NCI-H2227 treated with DMSO at 0.1 percent for 48 hours (cell line): ENCODE measurements at regions not wholly inside any gene's neighbourhood (a gene's known extent, or its start where the extent isn't known, plus 50 kb on each side); places are given as distances from the start of the nearest gene placed in this dataset.

Experiments
- DNase-seq: peaks from one replicate; lab custom pipeline; 2025; lab: John Stamatoyannopoulos, UW

- no peak for DNase-seq
These were observed 88.9 kb upstream of the SEC61G start for GRCh38 chr7:54847921-54848320.

GRCh38 chr7:54856856-54857255 is 97.8 kb upstream of the SEC61G start:
- no peak for DNase-seq

- no peak for DNase-seq
These were observed 98.3 kb upstream of the SEC61G start for GRCh38 chr7:54857294-54857693.

- no peak for DNase-seq
These were observed 99.1 kb upstream of the SEC61G start for GRCh38 chr7:54858008-54858692.

- no peak for DNase-seq
These were observed 100.1 kb upstream of the SEC61G start for GRCh38 chr7:54859066-54859465.

- DNase-seq: no peak
These were observed 100.5 kb upstream of the SEC61G start for GRCh38 chr7:54859545-54859944.

- no peak for DNase-seq
These were observed 101.2 kb upstream of the SEC61G start for GRCh38 chr7:54860003-54860775.

- no peak for DNase-seq
These were observed 101.8 kb upstream of the SEC61G start for GRCh38 chr7:54860843-54861242.

GRCh38 chr7:54864663-54865062 is 105.7 kb upstream of the SEC61G start:
- no peak for DNase-seq

GRCh38 chr7:54869523-54869922 is 110.5 kb upstream of the SEC61G start:
- DNase-seq: no peak

- DNase-seq: no peak
These were observed 115.8 kb upstream of the SEC61G start for GRCh38 chr7:54874804-54875203.

GRCh38 chr7:54877683-54878082 is 118.7 kb upstream of the SEC61G start:
- no peak for DNase-seq

GRCh38 chr7:54878339-54878738 is 119.3 kb upstream of the SEC61G start:
- no peak for DNase-seq

- no peak for DNase-seq
These were observed 120.8 kb upstream of the SEC61G start for GRCh38 chr7:54879776-54880175.

- no peak for DNase-seq
These were observed 121.4 kb upstream of the SEC61G start for GRCh38 chr7:54880326-54880989.

- no peak for DNase-seq
These were observed 123.0 kb upstream of the SEC61G start for GRCh38 chr7:54881816-54882520.

- DNase-seq: no peak
These were observed 123.7 kb upstream of the SEC61G start for GRCh38 chr7:54882694-54883093.

GRCh38 chr7:54883576-54883975 is 124.6 kb upstream of the SEC61G start:
- DNase-seq: no peak

GRCh38 chr7:54885285-54885684 is 126.3 kb upstream of the SEC61G start:
- no peak for DNase-seq

- DNase-seq: peak; percentile 0
These were observed 129.2 kb upstream of the SEC61G start for GRCh38 chr7:54888067-54888733.

GRCh38 chr7:54888734-54889082 is 129.7 kb upstream of the SEC61G start:
- DNase-seq: no peak

GRCh38 chr7:54897891-54898290 is 120.9 kb upstream of the EGFR start:
- no peak for DNase-seq
